Uterus (tissue), 2 donors: ENCODE measurements at regions not wholly inside any gene's neighbourhood (a gene's known extent, or its start where the extent isn't known, plus 50 kb on each side); places are given as distances from the start of the nearest gene placed in this dataset.

Experiments
- CTCF ChIP-seq, 4 experiments: fragments of 200-600 bp in 2 of 4; fragments of 450-650 bp in 2 of 4; sonication (generic) in 2 of 4; IDR thresholded peaks; one replicate each; pipeline ENCODE4 v1.5.1; 2016 to 2019; ENCODE audit warnings: antibody characterized with exemption in 4 of 4, mild to moderate bottlenecking in 2 of 4, moderate library complexity in 1 of 4
- POLR2A ChIP-seq, 2 donors: fragments of 450-650 bp; IDR thresholded peaks; one replicate each; pipeline ENCODE4 v1.6.1; 2016; ENCODE audit warnings: antibody characterized with exemption in 2 of 2, mild to moderate bottlenecking in 1 of 2, moderate library complexity in 1 of 2

- no peak for TF ChIP-seq CTCF (IDR thresholded peaks at IDR 0.05)
- no peak for TF ChIP-seq POLR2A (IDR thresholded peaks at IDR 0.05)
These were observed 2245.5 kb upstream of the WWC1 start for GRCh38 chr5:166045961-166046360.
